Lung microvascular endothelial cell (primary cell): ENCODE measurements at regions not wholly inside any gene's neighbourhood (a gene's known extent, or its start where the extent isn't known, plus 50 kb on each side); places are given as distances from the start of the nearest gene placed in this dataset.

Source experiments
- DNase-seq, 2 donors: peaks; one replicate each; pipeline versions ENCODE4 v3.0.0 to v3.0.0-alpha.2; 2010; ENCODE audit warnings: low read depth in 2 of 2

GRCh38 chr3:78410077-78410476, 1357.7 kb downstream of the ROBO1 start:
- DNase-seq: no peak

DNA sequence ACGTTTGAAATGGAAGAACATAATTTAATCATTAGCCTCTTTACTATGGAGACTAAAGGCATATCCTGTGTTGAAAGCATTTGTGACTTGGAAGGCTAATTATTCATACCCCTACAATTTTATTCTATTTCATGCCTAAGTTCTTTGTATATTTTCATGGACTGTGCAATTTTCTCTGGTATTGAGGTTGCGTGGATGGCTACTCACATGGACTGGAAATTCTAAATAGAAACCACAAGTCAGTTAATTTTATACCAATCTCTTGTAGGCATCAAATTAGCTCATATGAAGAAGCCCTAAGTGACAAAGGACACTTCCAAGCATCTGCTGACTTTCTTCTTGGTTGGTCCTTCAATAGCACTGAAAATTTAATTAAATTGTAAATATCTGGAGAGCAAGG, 1353.5 kb downstream of the ROBO1 start:
- DNase-seq: no peak

GRCh38 chr3:78420611-78421010, 1347.2 kb downstream of the ROBO1 start:
- DNase-seq: no peak

DNA sequence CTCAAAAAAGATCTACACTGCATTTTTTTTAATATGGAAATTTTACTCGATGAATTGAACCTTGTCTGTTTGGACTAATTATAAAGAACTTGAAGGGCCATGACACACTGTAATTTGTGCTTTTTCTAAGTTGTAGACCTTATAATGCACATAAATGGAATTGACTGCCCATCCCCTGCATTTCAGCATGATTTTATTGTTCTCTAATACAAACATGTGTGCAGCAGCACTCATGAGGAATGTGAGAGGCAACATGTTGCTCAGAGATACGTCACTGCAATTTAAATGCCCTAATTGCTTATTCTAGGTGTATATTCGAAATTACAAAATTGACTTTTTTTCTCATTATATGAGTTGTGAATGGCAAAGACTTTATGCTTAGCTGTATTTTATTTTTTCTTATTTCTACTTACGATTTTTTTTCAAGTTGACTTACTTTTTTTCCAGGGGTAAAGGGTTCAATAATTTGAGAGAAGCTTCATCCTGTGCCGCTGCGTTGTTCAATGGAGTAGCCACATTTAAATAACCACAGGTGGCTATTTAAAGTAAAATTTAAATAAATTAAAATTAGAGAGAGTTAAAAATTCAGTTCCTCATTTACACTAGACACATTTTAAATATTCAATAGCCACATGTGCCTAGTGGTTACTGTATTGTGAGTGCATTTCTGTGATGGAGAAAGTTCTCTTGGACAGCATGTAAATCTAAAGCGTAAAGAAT, 1346.4 kb downstream of the ROBO1 start:
- no peak for DNase-seq

DNA sequence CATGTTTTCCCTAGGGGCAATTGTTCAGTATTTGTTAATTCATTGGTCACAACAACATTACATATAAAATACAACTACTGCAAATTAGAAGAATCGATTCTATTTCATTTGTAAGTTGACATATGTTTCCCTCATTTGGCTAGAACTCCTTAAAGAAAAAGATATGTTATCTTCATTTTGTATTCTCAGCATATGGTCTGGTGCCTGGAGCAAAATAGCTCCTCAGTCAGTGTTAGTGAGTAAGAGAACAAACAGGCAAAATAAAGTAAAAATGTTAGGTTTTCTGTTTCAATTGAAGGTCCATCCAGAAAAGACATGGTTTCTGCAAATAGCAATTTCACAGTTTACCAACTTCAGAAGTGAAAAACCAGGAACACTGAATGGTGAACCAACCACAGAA, 1343.1 kb downstream of the ROBO1 start:
- DNase-seq: no peak

DNA sequence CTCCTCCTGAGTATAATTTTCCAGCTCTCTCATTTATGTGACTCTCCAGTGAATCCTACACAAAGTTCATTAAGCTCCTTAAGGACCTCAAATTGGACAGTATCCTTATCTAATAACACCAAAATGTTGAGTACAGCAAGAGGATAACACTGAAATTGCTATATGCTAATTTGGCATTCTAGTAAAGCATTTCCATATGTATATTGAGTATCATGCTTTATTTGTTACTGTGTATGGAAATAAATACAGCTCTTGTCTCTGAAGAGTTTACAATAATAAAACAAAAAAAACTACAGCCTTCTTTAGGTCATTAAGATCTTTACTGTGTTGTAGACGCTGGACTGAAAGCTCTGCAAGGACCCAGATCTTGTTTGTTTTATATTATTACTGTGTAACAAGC, 1341.3 kb downstream of the ROBO1 start:
- DNase-seq: no peak

- no peak for DNase-seq
Observed at GRCh38 chr3:78427303-78427702, 1340.5 kb downstream of the ROBO1 start.

- no peak for DNase-seq
Observed at GRCh38 chr3:78430741-78431140, 1337.1 kb downstream of the ROBO1 start.

DNA sequence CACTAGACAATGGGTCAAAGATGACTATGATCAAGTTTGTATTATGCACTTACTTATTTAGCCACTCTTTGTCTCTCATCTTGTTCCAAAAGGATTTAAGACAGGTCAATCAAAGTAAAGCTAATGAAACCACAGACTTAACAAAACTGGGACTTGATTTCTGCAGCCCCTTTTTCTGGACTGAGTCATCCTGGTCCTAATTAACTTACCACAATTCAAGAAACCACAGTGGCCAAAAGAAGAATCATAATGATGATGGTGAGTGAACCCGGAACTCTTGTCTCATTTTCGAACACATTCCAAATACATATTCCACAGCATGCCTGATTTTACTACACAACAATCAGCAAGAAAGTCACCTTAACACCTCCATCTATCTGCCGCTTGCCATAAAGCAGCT, 1333.0 kb downstream of the ROBO1 start:
- no peak for DNase-seq

DNA sequence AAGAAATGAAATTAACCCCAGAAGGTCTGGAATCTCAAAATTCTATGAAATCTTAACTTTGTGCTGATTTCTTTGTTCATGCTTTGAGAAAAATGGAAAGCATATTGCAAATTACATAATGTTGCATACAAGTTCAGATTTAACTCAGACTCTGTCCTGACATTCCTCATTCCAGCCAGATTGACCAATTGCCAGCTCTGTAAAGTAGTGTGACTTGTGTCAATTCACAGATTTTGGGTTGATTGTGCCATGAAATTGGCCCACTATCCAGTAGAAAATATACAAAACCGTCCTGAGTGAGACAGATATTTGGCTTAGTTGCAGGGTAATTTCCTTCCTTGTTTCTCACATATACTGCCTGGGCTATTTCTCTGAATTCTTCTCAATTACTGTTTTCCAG, 1312.6 kb downstream of the ROBO1 start:
- no peak for DNase-seq

GRCh38 chr3:78455712-78456433, 1311.9 kb downstream of the ROBO1 start:
- no peak for DNase-seq

GRCh38 chr3:78459796-78460195, 1308.0 kb downstream of the ROBO1 start:
- DNase-seq: no peak

- no peak for DNase-seq
Observed at GRCh38 chr3:78462021-78462420, 1305.8 kb downstream of the ROBO1 start.

GRCh38 chr3:78476076-78476475, 1291.7 kb downstream of the ROBO1 start:
- DNase-seq: no peak

- DNase-seq: no peak
Observed at GRCh38 chr3:78481050-78481449, 1286.7 kb downstream of the ROBO1 start.

- no peak for DNase-seq
Observed at GRCh38 chr3:78483090-78483489, 1284.7 kb downstream of the ROBO1 start.

- no peak for DNase-seq
Observed at GRCh38 chr3:78494851-78495250, 1272.9 kb downstream of the ROBO1 start.

- DNase-seq: no peak
Observed at GRCh38 chr3:78495301-78495700, 1272.5 kb downstream of the ROBO1 start.

DNA sequence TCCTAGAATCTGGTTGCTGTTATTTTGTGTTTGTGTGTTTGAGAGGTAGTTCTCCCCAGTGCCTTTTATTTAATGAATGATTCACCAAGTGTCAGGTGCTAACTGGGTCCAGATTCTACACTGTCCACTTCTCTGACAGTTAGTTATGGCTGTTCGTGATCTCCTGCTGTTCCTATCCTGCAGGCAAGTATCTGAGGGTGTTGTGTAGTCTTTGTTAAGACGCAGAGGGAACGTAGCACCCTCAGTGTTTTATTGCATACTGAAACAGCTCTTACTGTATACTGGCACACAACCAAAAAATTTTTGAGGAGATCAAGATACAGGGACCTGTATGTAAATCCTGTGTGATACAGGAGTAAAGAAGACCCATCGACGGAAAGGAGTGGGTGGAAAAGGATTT, 1271.3 kb downstream of the ROBO1 start:
- DNase-seq: no peak

- no peak for DNase-seq
Observed at GRCh38 chr3:78497021-78497420, 1270.8 kb downstream of the ROBO1 start.

DNA sequence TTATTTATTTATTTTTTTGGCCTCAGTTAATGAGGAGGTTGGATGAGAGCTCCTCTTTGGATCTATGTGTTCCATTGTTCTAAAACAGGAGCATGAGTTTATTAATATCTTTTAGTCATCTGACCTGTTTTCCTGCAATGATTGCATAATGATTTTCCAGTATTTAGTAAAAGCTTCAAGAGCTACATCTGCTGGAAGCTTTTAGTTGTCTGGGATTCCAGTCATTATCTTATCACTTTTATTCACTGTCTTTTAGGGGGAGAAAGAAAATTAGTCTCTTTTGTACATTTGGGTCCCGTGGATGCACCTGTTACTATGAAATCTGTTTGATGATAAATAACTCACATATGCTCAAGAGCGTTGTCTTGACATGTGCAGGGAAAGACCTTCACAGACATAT, 1270.0 kb downstream of the ROBO1 start:
- no peak for DNase-seq

- DNase-seq: no peak
Observed at GRCh38 chr3:78506061-78506460, 1261.7 kb downstream of the ROBO1 start.

GRCh38 chr3:78506581-78507195, 1261.1 kb downstream of the ROBO1 start:
- no peak for DNase-seq
